ENCODE measurements at regions not wholly inside any gene's neighbourhood (a gene's known extent, or its start where the extent isn't known, plus 50 kb on each side); places are given as distances from the start of the nearest gene placed in this dataset.

GRCh38 chr6:120584111-120584760 is 750.0 kb downstream of the TBC1D32 start:
- no peak for DNase-seq
- H3K79me2 ChIP-seq (ENCODE audit: insufficient read depth, low read length): no peaks in the 10 kb centered on the region
- no peaks in the 10 kb centered on the region for H4K20me1 ChIP-seq (ENCODE audit: insufficient read depth, low read length)
- no peaks in the 10 kb centered on the region for H3K4me1 ChIP-seq (ENCODE audit: control insufficient read depth in 1 of 2, insufficient read depth in 2 of 2, low read length in 2 of 2)
- intact Hi-C loops (cut with micrococcal nuclease): no loop called here
- no peaks in the 10 kb centered on the region for H3K27me3 Mint-ChIP-seq (ENCODE audit: low read depth in 3 of 3)
- H3K27ac ChIP-seq (ENCODE audit: low read depth in 1 of 2, low read length in 2 of 2): no peak overlapping the region
- H3K9me3 ChIP-seq (replicated peaks in 1 of 2; ENCODE audit: control insufficient read depth in 1 of 2, insufficient read depth in 1 of 2, low read length in 2 of 2): peaks cover 3 to 11% of the 10 kb centered on the region in 2 donors
- no peaks in the 10 kb centered on the region for H3K27me3 ChIP-seq (ENCODE audit: control insufficient read depth in 2 of 2, insufficient read depth in 2 of 2, low read length in 2 of 2)
- H3K9me3 Mint-ChIP-seq: peaks cover 0 to 8% (median 5%) of the 10 kb centered on the region in 7 donors
- 86% methylated on average over 8 of the region's 9 CpGs for WGBS (ENCODE audit: insufficient coverage)
- no peak overlapping the region for H3K9ac ChIP-seq (ENCODE audit: insufficient read depth, low read length, poor library complexity, severe bottlenecking)
- no peaks in the 10 kb centered on the region for H3K36me3 ChIP-seq (replicated peaks in 1 of 2; ENCODE audit: control insufficient read depth in 1 of 2, insufficient read depth in 2 of 2, low read length in 2 of 2)
- no peak overlapping the region for H3K4me3 ChIP-seq (replicated peaks in 1 of 3; ENCODE audit: low read depth in 2 of 3, low read length in 3 of 3)
- no peak overlapping the region for H2AFZ ChIP-seq (ENCODE audit: insufficient read depth, low read depth, low read length, poor library complexity, severe bottlenecking)
- no peak overlapping the region for H3K4me2 ChIP-seq (replicated peaks; ENCODE audit: extremely low read depth, low read length, poor library complexity, severe bottlenecking)
- no peaks in the 10 kb centered on the region for H3K36me3 Mint-ChIP-seq
- H3K4me3 Mint-ChIP-seq: no peak overlapping the region
- H3K4me1 Mint-ChIP-seq: no peaks in the 10 kb centered on the region
- no peak for TF ChIP-seq CTCF (IDR thresholded peaks at IDR 0.05)
- no peak overlapping the region for H3K27ac Mint-ChIP-seq

GRCh38 chr6:120576061-120576460 is 758.2 kb downstream of the TBC1D32 start:
- peaks cover 0 to 5% (median 3%) of the 10 kb centered on the region in 7 donors for H3K9me3 Mint-ChIP-seq
- H3K4me2 ChIP-seq (replicated peaks; ENCODE audit: extremely low read depth, low read length, poor library complexity, severe bottlenecking): no peak overlapping the region
- H3K4me3 ChIP-seq (replicated peaks in 1 of 3; ENCODE audit: low read depth in 2 of 3, low read length in 3 of 3): no peak overlapping the region
- H3K36me3 ChIP-seq (replicated peaks in 1 of 2; ENCODE audit: control insufficient read depth in 1 of 2, insufficient read depth in 2 of 2, low read length in 2 of 2): no peaks in the 10 kb centered on the region
- H4K20me1 ChIP-seq (ENCODE audit: insufficient read depth, low read length): no peaks in the 10 kb centered on the region
- 72% methylated on average over 2 of the region's 4 CpGs for WGBS (ENCODE audit: insufficient coverage)
- no peaks in the 10 kb centered on the region for H3K9me3 ChIP-seq (replicated peaks in 1 of 2; ENCODE audit: control insufficient read depth in 1 of 2, insufficient read depth in 1 of 2, low read length in 2 of 2)
- intact Hi-C loops (cut with micrococcal nuclease): no loop called here
- no peaks in the 10 kb centered on the region for H3K27me3 Mint-ChIP-seq (ENCODE audit: low read depth in 3 of 3)
- no peaks in the 10 kb centered on the region for H3K79me2 ChIP-seq (ENCODE audit: insufficient read depth, low read length)
- H3K4me3 Mint-ChIP-seq: no peak overlapping the region
- H2AFZ ChIP-seq (ENCODE audit: insufficient read depth, low read depth, low read length, poor library complexity, severe bottlenecking): no peak overlapping the region
- no peak overlapping the region for H3K27ac Mint-ChIP-seq
- H3K4me1 ChIP-seq (ENCODE audit: control insufficient read depth in 1 of 2, insufficient read depth in 2 of 2, low read length in 2 of 2): no peaks in the 10 kb centered on the region
- DNase-seq: no peak
- H3K27me3 ChIP-seq (ENCODE audit: control insufficient read depth in 2 of 2, insufficient read depth in 2 of 2, low read length in 2 of 2): no peaks in the 10 kb centered on the region
- no peaks in the 10 kb centered on the region for H3K4me1 Mint-ChIP-seq
- no peak overlapping the region for H3K27ac ChIP-seq (ENCODE audit: low read depth in 1 of 2, low read length in 2 of 2)
- TF ChIP-seq CTCF (IDR thresholded peaks at IDR 0.05): no peak
- H3K36me3 Mint-ChIP-seq: no peaks in the 10 kb centered on the region
- no peak overlapping the region for H3K9ac ChIP-seq (ENCODE audit: insufficient read depth, low read length, poor library complexity, severe bottlenecking)
